Testis (tissue), 2 donors: ENCODE measurements at regions not wholly inside any gene's neighbourhood (a gene's known extent, or its start where the extent isn't known, plus 50 kb on each side); places are given as distances from the start of the nearest gene placed in this dataset.

Experiments used
- CTCF ChIP-seq, 3 experiments: fragments of 450-650 bp in 2 of 3; fragments of 200-600 bp in 1 of 3; sonication (generic) in 1 of 3; IDR thresholded peaks; one replicate each; pipeline ENCODE4 v1.5.1; 2016 to 2019; ENCODE audit warnings: antibody characterized with exemption in 3 of 3, mild to moderate bottlenecking in 2 of 3, moderate library complexity in 1 of 3
- POLR2A ChIP-seq: fragments of 450-650 bp; IDR thresholded peaks from one replicate; pipeline ENCODE4 v1.6.1; 2017; ENCODE audit warnings: antibody characterized with exemption, mild to moderate bottlenecking, moderate library complexity

DNA sequence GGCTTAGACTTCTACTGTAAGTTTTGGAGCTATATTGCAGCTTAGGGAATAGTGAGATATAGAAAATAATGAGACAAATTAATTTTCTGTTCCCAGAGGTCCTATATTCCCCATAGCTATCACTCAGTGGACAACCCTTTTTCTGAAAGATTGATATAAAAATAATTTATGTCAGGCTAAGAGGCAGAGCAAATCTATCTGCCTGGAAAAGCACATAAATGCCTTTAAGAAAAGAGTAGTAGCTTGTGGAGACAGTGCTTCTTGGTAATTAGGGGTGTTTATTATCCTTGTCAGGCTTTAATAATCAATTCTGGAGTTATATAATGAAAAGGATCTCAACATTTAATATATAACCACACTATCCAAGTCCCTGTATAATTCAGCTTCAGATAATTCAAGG is 1162.8 kb upstream of the PCDH20 start:
- no peak for TF ChIP-seq CTCF (IDR thresholded peaks at IDR 0.05)
- no peak for TF ChIP-seq POLR2A
